Spleen (tissue), 11 donors: ENCODE measurements at regions not wholly inside any gene's neighbourhood (a gene's known extent, or its start where the extent isn't known, plus 50 kb on each side); places are given as distances from the start of the nearest gene placed in this dataset.

ENCODE experiments used
- DNase-seq: peaks from one replicate; pipeline ENCODE4 v3.0.0-alpha.2; 2020
- H3K27ac ChIP-seq, 8 donors: fragments of 200-600 bp; sonication (generic) in 7 of 8; 1 replicate in 4 of 8; 2 replicates in 4 of 8; pipeline versions ENCODE4 v1.5.0 to v1.8.0; 2016 to 2021; ENCODE audit warnings: inconsistent platforms in 4 of 8, mild to moderate bottlenecking in 4 of 8, moderate library complexity in 1 of 8
- H3K27me3 ChIP-seq, 7 donors: fragments of 200-600 bp; sonication (generic) in 6 of 7; replicated peaks in 1 of 7; 1 replicate in 4 of 7; 2 replicates in 3 of 7; pipeline versions ENCODE4 v1.5.0 to v1.8.0; 2016 to 2021; ENCODE audit warnings: inconsistent platforms in 3 of 7, mild to moderate bottlenecking in 1 of 7
- H3K36me3 ChIP-seq, 6 donors: fragments of 200-600 bp; sonication (generic) in 5 of 6; 1 replicate in 4 of 6; 2 replicates in 2 of 6; pipeline versions ENCODE4 v1.5.0 to v1.8.0; 2016 to 2021; ENCODE audit warnings: inconsistent platforms in 2 of 6
- H3K4me1 ChIP-seq, 6 donors: fragments of 200-600 bp; sonication (generic) in 5 of 6; 1 replicate in 3 of 6; 2 replicates in 3 of 6; pipeline versions ENCODE4 v1.5.0 to v1.8.0; 2016 to 2021; ENCODE audit warnings: inconsistent platforms in 3 of 6
- H3K4me3 ChIP-seq, 8 donors: fragments of 200-600 bp; sonication (generic) in 7 of 8; 1 replicate in 4 of 8; 2 replicates in 4 of 8; pipeline versions ENCODE4 v1.5.0 to v1.8.0; 2016 to 2021; ENCODE audit warnings: inconsistent platforms in 4 of 8, mild to moderate bottlenecking in 4 of 8, moderate library complexity in 2 of 8
- H3K9me3 ChIP-seq, 8 donors: fragments of 200-600 bp; sonication (generic) in 7 of 8; 1 replicate in 4 of 8; 2 replicates in 4 of 8; pipeline versions ENCODE4 v1.5.0 to v1.8.0; 2016 to 2021; ENCODE audit warnings: inconsistent platforms in 4 of 8
- CTCF ChIP-seq, 11 experiments: fragments of 200-600 bp in 7 of 11; fragments of 450-650 bp in 4 of 11; sonication (generic) in 4 of 11; IDR thresholded peaks in 8 of 11; conservative IDR thresholded peaks in 3 of 11; 1 replicate in 7 of 11; 2 replicates in 4 of 11; pipeline versions ENCODE4 v1.4.0 to v1.8.0; 2016 to 2021; ENCODE audit warnings: antibody characterized with exemption in 11 of 11, inconsistent platforms in 4 of 11, mild to moderate bottlenecking in 1 of 11
- POLR2A ChIP-seq, 3 donors: fragments of 450-650 bp; IDR thresholded peaks; one replicate each; pipeline ENCODE4 v1.5.1; 2017; ENCODE audit warnings: antibody characterized with exemption in 3 of 3, mild to moderate bottlenecking in 1 of 3
- POLR2AphosphoS5 ChIP-seq, 3 donors: sonication (generic); formaldehyde crosslinking; IDR thresholded peaks; one replicate each; pipeline ENCODE4 v1.5.1; 2017; ENCODE audit warnings: antibody characterized with exemption in 3 of 3
- WGBS, 5 donors: extraction: QIAGEN DNeasy Blood & Tissue Kit in 3 of 5; methylation state at CpG; one replicate each; pipeline versions ENCODE4 v1.1.5 to v1.1.7; 2013 to 2018; 5-methylcytosine and 5-hydroxymethylcytosine counted together
- intact Hi-C: fragments of 100-400 bp; cut with DNase I; formaldehyde crosslinking; loops from one replicate; pipeline ENCODE4 v1.15.0; 2023; ENCODE audit warnings: low total_unique reads
- donor health status: healthy with polysubstance abuse.
- donor health status: DM: no; HTN: no; CAD: no; lungs with moderate emphysema.
- donor health status: DM: no; HTN: no; CAD: no.
- donor health status: Bipolar disorder and iron deficiency.
- donor health status: healthy.
- donor health status: DM: no; HTN: no; CAD: no.
- donor health status: DM: yes; HTN: yes; CAD: no.

DNA sequence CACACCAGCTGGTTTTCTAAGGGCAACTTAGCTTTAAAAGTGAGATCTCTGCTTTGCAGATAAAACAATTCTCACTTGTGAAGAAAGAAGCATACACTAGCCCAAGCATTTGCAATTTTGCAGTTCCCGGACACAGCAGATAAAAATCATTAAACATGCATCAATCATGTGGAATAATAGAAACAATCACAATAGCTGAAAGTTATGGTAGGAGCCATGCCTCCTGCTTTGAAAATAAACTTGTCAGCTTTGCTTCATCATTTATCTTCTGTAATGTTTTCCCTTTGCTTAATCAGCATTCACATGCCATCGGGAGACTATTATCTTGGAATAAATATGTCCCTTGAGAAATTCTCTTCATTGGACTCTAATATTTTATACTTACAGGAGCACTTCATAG is 60.3 kb upstream of the DAB2 start:
- peaks cover 0 to 9% (median 6%) of the 10 kb centered on the region in 8 donors for H3K9me3 ChIP-seq
- H3K36me3 ChIP-seq: no peaks in the 10 kb centered on the region
- no peak for DNase-seq
- H3K27me3 ChIP-seq: no peaks in the 10 kb centered on the region
- H3K27ac ChIP-seq: no peak overlapping the region
- H3K4me1 ChIP-seq: no peaks in the 10 kb centered on the region
- TF ChIP-seq POLR2AphosphoS5 (IDR thresholded peaks at IDR 0.05): no peak
- TF ChIP-seq POLR2A (IDR thresholded peaks at IDR 0.05): no peak
- TF ChIP-seq CTCF (IDR thresholded peaks at IDR 0.05 in 8 of 11, conservative IDR thresholded peaks at IDR 0.05 in 3 of 11): no peak
- intact Hi-C loops: no loop called here
- no peak overlapping the region for H3K4me3 ChIP-seq
- WGBS, 5 donors: 67 to 82% (median 80%) methylated on average over 2 of the region's 2 CpGs

- WGBS, 5 donors: 50 to 78% (median 71%) methylated on average over 1 of the region's 1 CpG
- H3K4me3 ChIP-seq: no peak overlapping the region
- intact Hi-C loops: no loop called here
- H3K27ac ChIP-seq: no peak overlapping the region
- no peaks in the 10 kb centered on the region for H3K27me3 ChIP-seq
- H3K9me3 ChIP-seq: peaks cover 0 to 5% (median 2%) of the 10 kb centered on the region in 8 donors
- H3K4me1 ChIP-seq: no peaks in the 10 kb centered on the region
- no peak for DNase-seq
- no peaks in the 10 kb centered on the region for H3K36me3 ChIP-seq
- no peak for TF ChIP-seq POLR2AphosphoS5 (IDR thresholded peaks at IDR 0.05)
- TF ChIP-seq CTCF (IDR thresholded peaks at IDR 0.05 in 8 of 11, conservative IDR thresholded peaks at IDR 0.05 in 3 of 11): no peak
- TF ChIP-seq POLR2A (IDR thresholded peaks at IDR 0.05): no peak
These were observed 59.9 kb upstream of the DAB2 start for GRCh38 chr5:39484673-39485072.

GRCh38 chr5:39482098-39482497 is 57.3 kb upstream of the DAB2 start:
- intact Hi-C loops: no loop called here
- no peak overlapping the region for H3K27ac ChIP-seq

DNA sequence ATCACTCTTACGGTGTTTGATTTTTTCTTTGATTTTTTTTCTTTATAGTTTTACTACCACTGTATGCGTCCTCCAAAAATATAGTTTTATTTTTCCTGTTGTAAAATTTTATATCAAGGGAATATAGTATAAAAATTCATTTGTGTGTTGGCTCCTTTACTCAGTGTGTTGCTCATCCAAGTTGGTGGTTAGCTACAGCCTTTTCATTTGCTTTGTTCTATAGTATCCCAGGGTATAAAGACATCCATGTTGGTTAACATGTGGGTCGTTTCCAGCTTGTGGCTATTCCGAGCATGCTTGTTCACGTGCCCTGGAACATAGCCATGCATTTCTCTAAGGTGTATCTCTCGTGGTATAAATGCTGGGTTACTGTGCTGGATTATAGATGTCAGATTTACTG is 54.8 kb upstream of the DAB2 start:
- Histone ChIP-seq H3K4me3 (no peak overlapping the region), H3K4me1 (peaks cover 0 to 5% (median 0%) of the 10 kb centered on the region in 6 donors), H3K9me3 (no peaks in the 10 kb centered on the region), H3K27me3 (no peaks in the 10 kb centered on the region), H3K27ac (no peak overlapping the region), H3K36me3 (no peaks in the 10 kb centered on the region)
- DNase-seq: no peak
- no peak for TF ChIP-seq POLR2A (IDR thresholded peaks at IDR 0.05)
- TF ChIP-seq POLR2AphosphoS5 (IDR thresholded peaks at IDR 0.05): no peak
- TF ChIP-seq CTCF (IDR thresholded peaks at IDR 0.05 in 8 of 11, conservative IDR thresholded peaks at IDR 0.05 in 3 of 11): no peak
- WGBS, 5 donors: 80 to 89% (median 83%) methylated on average over 6 of the region's 6 CpGs
- intact Hi-C loops: no loop called here

More at GRCh38 chr5:39482098-39482497, 57.3 kb upstream of the DAB2 start:
- Histone ChIP-seq H3K9me3 (no peaks in the 10 kb centered on the region), H3K4me3 (no peak overlapping the region), H3K27me3 (no peaks in the 10 kb centered on the region), H3K4me1 (no peaks in the 10 kb centered on the region), H3K36me3 (no peaks in the 10 kb centered on the region)
- no peak for DNase-seq
- TF ChIP-seq CTCF (IDR thresholded peaks at IDR 0.05 in 8 of 11, conservative IDR thresholded peaks at IDR 0.05 in 3 of 11) (no peak), POLR2AphosphoS5 (IDR thresholded peaks at IDR 0.05) (no peak)
- WGBS, 5 donors: 92 to 97% (median 94%) methylated on average over 1 of the region's 1 CpG
